IPS DF 19.7 (cell line): ENCODE measurements at regions not wholly inside any gene's neighbourhood (a gene's known extent, or its start where the extent isn't known, plus 50 kb on each side); places are given as distances from the start of the nearest gene placed in this dataset.

Source experiments
- DNase-seq: peaks from one replicate; pipeline ENCODE4 v3.0.0-alpha.2; 2013; ENCODE audit warnings: low read depth, low spot score

- no peak for DNase-seq
These were observed 190.2 kb upstream of the LYPLAL1 start for GRCh38 chr1:218983433-218983832.

- no peak for DNase-seq
These were observed 189.8 kb upstream of the LYPLAL1 start for GRCh38 chr1:218983848-218984247.

- no peak for DNase-seq
These were observed 188.2 kb upstream of the LYPLAL1 start for GRCh38 chr1:218985424-218985984.

GRCh38 chr1:218986816-218987215 is 186.9 kb upstream of the LYPLAL1 start:
- DNase-seq, result no peak

- no peak for DNase-seq
These were observed 183.7 kb upstream of the LYPLAL1 start for GRCh38 chr1:218990019-218990418.

GRCh38 chr1:218991089-218991488 is 182.6 kb upstream of the LYPLAL1 start:
- DNase-seq, result no peak

- DNase-seq, result no peak
These were observed 179.1 kb upstream of the LYPLAL1 start for GRCh38 chr1:218994615-218995014.

GRCh38 chr1:218995091-218995665 is 178.5 kb upstream of the LYPLAL1 start:
- no peak for DNase-seq

GRCh38 chr1:218996362-218996761 is 177.3 kb upstream of the LYPLAL1 start:
- DNase-seq, result no peak

- no peak for DNase-seq
These were observed 173.7 kb upstream of the LYPLAL1 start for GRCh38 chr1:219000005-219000404.

GRCh38 chr1:219000631-219001030 is 173.0 kb upstream of the LYPLAL1 start:
- DNase-seq, result no peak

GRCh38 chr1:219010720-219011119 is 163.0 kb upstream of the LYPLAL1 start:
- DNase-seq, result no peak

GRCh38 chr1:219020386-219020785 is 153.3 kb upstream of the LYPLAL1 start:
- DNase-seq, result no peak

GRCh38 chr1:219020846-219021245 is 152.8 kb upstream of the LYPLAL1 start:
- no peak for DNase-seq

GRCh38 chr1:219027146-219027673 is 146.5 kb upstream of the LYPLAL1 start:
- no peak for DNase-seq

- no peak for DNase-seq
These were observed 141.9 kb upstream of the LYPLAL1 start for GRCh38 chr1:219031809-219032208.

- DNase-seq, result no peak
These were observed 135.3 kb upstream of the LYPLAL1 start for GRCh38 chr1:219038398-219038797.

- DNase-seq, result no peak
These were observed 134.5 kb upstream of the LYPLAL1 start for GRCh38 chr1:219039017-219039681.

GRCh38 chr1:219039682-219040154 is 134.0 kb upstream of the LYPLAL1 start:
- no peak for DNase-seq

- DNase-seq, result no peak
These were observed 133.4 kb upstream of the LYPLAL1 start for GRCh38 chr1:219040291-219040690.

- DNase-seq, result no peak
These were observed 132.5 kb upstream of the LYPLAL1 start for GRCh38 chr1:219041141-219041540.

GRCh38 chr1:219041818-219042217 is 131.9 kb upstream of the LYPLAL1 start:
- no peak for DNase-seq

- DNase-seq, result no peak
These were observed 130.9 kb upstream of the LYPLAL1 start for GRCh38 chr1:219042769-219043168.
